NCI-H1105 (cell line): ENCODE measurements at regions not wholly inside any gene's neighbourhood (a gene's known extent, or its start where the extent isn't known, plus 50 kb on each side); places are given as distances from the start of the nearest gene placed in this dataset.

ENCODE experiments used
- DNase-seq: peaks from one replicate; lab custom pipeline; 2025; lab: John Stamatoyannopoulos, UW

GRCh38 chrX:137483554-137483953 lies 82.4 kb upstream of the ZIC3 start:
- no peak for DNase-seq

- DNase-seq, result no peak
These were observed 83.8 kb upstream of the ZIC3 start for GRCh38 chrX:137482136-137482535.

GRCh38 chrX:137479386-137479785 lies 86.5 kb upstream of the ZIC3 start:
- DNase-seq, result peak; percentile 68

GRCh38 chrX:137441711-137442110 lies 124.2 kb upstream of the ZIC3 start:
- DNase-seq, result no peak

- DNase-seq, result peak; percentile 6
These were observed 133.3 kb upstream of the ZIC3 start for GRCh38 chrX:137432609-137433008.

GRCh38 chrX:137431693-137432488 lies 134.0 kb upstream of the ZIC3 start:
- no peak for DNase-seq

- DNase-seq, result no peak
These were observed 134.9 kb upstream of the ZIC3 start for GRCh38 chrX:137430984-137431475.

GRCh38 chrX:137430301-137430700 lies 135.6 kb upstream of the ZIC3 start:
- no peak for DNase-seq

GRCh38 chrX:137428766-137429591 lies 136.9 kb upstream of the ZIC3 start:
- no peak for DNase-seq

GRCh38 chrX:137428221-137428661 lies 137.7 kb upstream of the ZIC3 start:
- no peak for DNase-seq

- DNase-seq, result no peak
These were observed 138.1 kb upstream of the ZIC3 start for GRCh38 chrX:137427816-137428215.

GRCh38 chrX:137427426-137427778 lies 138.5 kb upstream of the ZIC3 start:
- DNase-seq, result no peak

GRCh38 chrX:137426695-137427425 lies 139.1 kb upstream of the ZIC3 start:
- DNase-seq, result no peak

GRCh38 chrX:137425986-137426385 lies 139.9 kb upstream of the ZIC3 start:
- peak; percentile 30 for DNase-seq

GRCh38 chrX:137425273-137425902 lies 140.5 kb upstream of the ZIC3 start:
- DNase-seq, result no peak

- DNase-seq, result no peak
These were observed 141.2 kb upstream of the ZIC3 start for GRCh38 chrX:137424679-137425078.

GRCh38 chrX:137423241-137423640 lies 142.7 kb upstream of the ZIC3 start:
- no peak for DNase-seq

- DNase-seq, result no peak
These were observed 147.8 kb upstream of the ZIC3 start for GRCh38 chrX:137418086-137418485.

GRCh38 chrX:137413190-137413589 lies 152.7 kb upstream of the ZIC3 start:
- DNase-seq, result no peak

- no peak for DNase-seq
These were observed 160.3 kb upstream of the ZIC3 start for GRCh38 chrX:137405449-137406140.

- DNase-seq, result no peak
These were observed 164.8 kb upstream of the ZIC3 start for GRCh38 chrX:137401092-137401491.
